Epithelial cell of proximal tubule (primary cell): ENCODE measurements at regions not wholly inside any gene's neighbourhood (a gene's known extent, or its start where the extent isn't known, plus 50 kb on each side); places are given as distances from the start of the nearest gene placed in this dataset.
A peak's percentile ranks its signal among the peaks of the same experiment; 100 is the strongest.

Experiments used
- DNase-seq: peaks from one replicate; pipeline ENCODE4 v3.0.0-alpha.2; 2011; ENCODE audit warnings: low read depth
- H3K4me3 ChIP-seq: 2 replicates; pipeline ENCODE4 v1.5.1; 2011; ENCODE audit warnings: low read depth, mild to moderate bottlenecking, low read length
- CTCF ChIP-seq: conservative IDR thresholded peaks from 2 replicates; pipeline ENCODE4 v1.5.1; 2012; ENCODE audit warnings: low read depth, mild to moderate bottlenecking, low read length

DNA sequence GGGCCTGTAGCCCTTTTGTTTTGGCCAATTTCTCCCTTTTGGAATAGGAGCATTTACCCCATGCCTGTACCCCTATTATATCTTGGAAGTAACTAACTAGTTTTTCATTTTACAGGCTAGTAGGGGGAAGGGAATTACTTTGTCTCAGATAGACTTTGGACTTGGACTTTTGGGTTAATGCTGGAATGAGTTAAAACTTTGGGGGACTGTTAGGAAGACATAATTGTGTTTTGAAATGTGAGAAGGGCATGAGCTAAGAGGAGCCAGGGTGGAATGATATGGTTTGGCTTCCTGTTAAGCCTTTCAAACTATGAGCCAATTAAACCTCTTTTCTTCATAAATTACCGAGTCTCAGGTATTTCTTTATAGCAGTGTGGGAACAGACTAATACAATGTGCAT lies 168.1 kb downstream of the FGF1 start:
- DNase-seq = no peak
- H3K4me3 ChIP-seq = no peak overlapping the region
- no peak for TF ChIP-seq CTCF

- DNase-seq = no peak
- TF ChIP-seq CTCF = no peak
- H3K4me3 ChIP-seq = no peak overlapping the region
Observed at GRCh38 chr5:142516732-142517131, 169.2 kb downstream of the FGF1 start.

DNA sequence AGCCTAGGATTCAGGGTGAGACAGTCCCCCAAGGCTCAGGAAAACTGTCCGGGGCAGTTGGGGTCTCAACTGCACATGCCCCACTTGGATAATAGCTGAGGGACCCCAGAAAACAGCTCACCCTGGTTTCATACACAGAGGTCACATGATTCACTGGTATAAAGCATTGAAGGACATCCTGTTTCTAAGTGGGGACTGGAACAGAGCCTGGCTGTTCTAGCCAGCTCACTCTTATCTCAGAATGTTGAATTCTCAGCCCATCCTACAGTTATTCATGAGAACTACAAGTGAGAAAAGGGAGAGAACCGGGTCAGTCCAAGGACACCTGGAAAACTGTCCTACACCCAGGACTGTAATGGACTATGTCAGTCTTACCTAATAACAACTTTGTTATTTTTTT lies 170.9 kb downstream of the FGF1 start:
- DNase-seq = no peak
- no peak overlapping the region for H3K4me3 ChIP-seq
- no peak for TF ChIP-seq CTCF

- no peak overlapping the region for H3K4me3 ChIP-seq
- TF ChIP-seq CTCF = no peak
- no peak for DNase-seq
Observed at GRCh38 chr5:142514196-142514595, 171.7 kb downstream of the FGF1 start.

DNA sequence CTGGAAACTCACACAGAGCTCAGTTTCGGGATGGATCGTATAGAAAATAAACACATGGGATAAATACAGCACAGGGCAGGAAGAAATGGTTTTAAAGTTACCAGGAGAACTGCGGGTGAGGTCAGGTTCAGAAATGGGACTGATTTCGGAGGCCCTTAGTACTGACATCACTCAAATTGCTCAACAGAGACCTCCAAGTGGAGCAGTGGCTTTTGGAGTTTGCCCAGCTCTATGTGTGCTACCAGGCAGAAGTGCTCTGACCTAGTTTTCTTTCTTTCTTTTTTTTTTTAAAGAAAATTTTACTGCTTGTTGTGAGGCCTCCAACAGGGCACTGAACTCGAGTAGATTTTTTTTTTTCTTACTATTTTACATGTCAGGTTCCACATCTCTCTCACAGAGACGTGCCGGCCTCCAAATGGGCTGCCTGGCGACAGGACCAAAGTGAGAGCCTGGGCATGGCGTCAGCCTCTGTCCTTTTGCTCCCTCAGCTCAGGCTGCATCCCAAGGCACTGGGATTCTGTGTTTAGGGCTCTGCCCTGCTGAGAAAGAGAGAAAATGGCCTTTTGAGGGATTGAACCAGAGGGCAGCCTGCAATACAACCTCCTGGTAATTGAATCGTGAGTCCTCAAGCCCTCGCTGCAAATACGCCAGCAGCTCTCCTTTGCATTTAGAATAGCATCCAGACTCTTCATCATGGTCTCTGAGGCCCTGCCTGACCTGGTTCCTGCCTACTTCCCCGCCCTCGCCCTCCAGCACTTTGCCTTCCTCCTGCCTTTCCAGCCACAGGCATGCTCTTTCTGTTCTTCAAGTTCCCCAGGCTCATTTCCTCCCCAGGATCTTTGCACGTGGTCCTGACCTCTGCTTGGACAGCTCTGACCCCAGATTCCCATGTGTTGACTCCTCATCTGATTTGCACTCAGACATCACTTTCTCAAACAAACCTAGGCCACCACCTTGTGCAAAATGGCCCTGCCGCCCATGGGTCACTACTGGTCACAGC lies 173.5 kb downstream of the FGF1 start:
- no peak overlapping the region for H3K4me3 ChIP-seq
- DNase-seq = peak; percentile 87
- no peak for TF ChIP-seq CTCF

GRCh38 chr5:142511358-142511757 lies 174.5 kb downstream of the FGF1 start:
- DNase-seq = no peak
- no peak for TF ChIP-seq CTCF
- H3K4me3 ChIP-seq = no peak overlapping the region

DNA sequence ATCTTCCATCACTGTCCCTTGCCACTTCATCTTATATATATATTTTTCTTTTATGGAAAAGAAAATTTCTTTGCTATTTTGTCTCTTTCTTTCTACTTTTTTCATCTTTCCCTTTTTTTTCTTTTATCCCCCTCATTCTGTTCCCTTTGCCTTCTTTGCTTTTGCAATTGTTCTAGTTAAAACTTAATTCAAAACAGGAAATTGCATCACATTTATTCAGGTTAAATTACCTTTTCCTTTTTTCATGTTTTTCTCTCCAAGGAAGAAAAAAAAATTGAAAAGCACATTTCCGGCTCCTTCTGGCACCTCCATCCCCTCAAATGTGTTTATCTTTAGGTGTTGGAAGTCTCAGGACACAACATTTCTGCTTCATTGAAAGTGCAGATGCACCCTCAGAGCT lies 176.9 kb downstream of the FGF1 start:
- TF ChIP-seq CTCF = no peak
- no peak for DNase-seq
- H3K4me3 ChIP-seq = no peak overlapping the region
